Activated CD4-positive, alpha-beta T cell treated with anti-CD3 and anti-CD28 coated beads for 24 hours (primary cell): ENCODE measurements at regions not wholly inside any gene's neighbourhood (a gene's known extent, or its start where the extent isn't known, plus 50 kb on each side); places are given as distances from the start of the nearest gene placed in this dataset.
"Not testable (repeated sequence)": the region's sequence is repeated elsewhere in the genome, so short reads cannot be mapped to it uniquely, and the experiment has no call there.

Experiments used
- DNase-seq, 2 donors: peaks; one replicate each; pipeline ENCODE4 v3.0.0-alpha.2; 2020; ENCODE audit warnings: low read depth in 2 of 2

GRCh38 chr15:100767001-100767825, 112.4 kb upstream of the ALDH1A3 start:
- no peak for DNase-seq

DNA sequence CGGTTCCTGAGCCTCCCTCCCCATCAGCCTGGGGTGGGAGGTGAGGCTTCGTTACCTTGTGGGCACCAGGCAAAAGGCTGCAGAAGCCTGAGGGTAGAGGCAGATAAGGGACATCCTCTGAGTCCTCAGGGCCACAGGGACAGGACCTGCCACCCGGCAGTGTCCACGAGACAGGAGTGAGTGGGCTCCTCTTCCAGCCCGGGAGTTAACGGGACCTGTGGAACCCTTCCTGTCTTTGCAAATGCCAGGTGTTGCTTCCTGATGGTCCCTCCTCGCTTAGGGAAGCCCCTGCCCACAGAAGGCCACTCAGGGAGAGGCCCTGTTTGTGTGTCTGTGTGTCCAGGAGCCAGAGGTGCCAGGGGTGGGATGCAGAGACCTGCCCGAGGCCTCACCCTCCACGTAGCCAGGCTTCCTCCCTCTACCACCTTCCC, 111.1 kb upstream of the ALDH1A3 start:
- DNase-seq = no peak

DNA sequence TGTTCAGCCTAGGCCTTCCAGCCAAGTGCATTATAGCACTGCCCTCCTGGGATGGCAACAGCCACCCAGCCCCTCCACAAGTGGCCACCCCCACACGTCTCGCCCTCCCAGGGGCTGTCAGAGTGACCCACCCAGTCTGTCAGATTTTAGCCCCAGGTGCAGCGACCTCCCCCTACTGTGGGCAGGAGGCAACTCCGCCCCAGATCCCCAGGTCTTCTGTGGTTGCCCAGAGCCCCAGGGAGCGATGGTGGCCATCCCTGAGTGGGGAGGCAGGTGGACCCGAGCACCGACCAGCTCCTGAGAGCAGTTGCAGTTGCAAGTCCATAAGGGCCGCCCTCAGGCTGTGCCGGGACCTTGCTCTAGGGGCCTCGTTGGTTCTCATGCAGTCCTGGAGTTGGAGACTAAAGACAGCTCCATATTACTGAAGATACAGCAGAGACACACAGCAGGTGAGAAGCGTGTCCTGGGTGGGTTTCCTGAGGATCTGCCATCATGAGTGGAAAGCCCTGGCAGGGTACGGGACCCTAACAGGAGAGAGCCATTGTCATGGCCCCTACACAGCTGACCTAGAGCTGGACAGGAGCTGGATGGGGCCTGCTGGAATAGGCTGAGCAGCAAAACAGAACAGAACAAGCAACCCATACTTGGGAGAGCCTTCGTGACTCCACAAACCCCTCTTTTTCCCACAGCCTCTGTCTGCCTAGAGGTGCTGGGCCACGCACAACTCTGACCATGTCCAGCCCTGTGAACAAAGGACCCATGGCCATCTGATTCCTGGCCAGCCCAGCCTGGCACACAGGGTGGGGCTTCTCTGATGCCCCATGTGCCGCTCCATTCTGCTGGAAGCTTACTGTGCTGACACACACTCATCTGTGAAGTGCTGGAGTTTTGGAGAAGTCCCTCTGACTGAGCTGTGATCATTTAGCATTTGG, 110.3 kb upstream of the ALDH1A3 start:
- no peak for DNase-seq

DNA sequence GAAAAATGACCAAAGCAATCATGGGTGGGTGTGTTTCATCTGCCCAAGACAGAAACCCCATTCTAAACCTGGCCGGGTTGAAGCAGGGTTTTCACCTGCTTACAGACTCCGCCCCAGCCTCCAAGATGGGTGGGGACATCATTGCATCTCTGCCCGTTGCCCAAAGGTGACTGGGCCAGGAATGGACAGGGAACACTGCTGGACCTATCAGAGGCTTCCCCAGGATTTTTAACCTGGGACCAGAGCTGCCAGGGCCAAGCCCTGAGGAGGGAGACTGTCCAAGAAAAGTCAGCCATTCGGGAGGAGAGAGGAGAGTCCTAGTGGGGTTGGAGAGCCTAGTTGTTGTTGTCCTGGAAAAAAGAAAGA, 109.7 kb upstream of the ALDH1A3 start:
- no peak for DNase-seq

DNA sequence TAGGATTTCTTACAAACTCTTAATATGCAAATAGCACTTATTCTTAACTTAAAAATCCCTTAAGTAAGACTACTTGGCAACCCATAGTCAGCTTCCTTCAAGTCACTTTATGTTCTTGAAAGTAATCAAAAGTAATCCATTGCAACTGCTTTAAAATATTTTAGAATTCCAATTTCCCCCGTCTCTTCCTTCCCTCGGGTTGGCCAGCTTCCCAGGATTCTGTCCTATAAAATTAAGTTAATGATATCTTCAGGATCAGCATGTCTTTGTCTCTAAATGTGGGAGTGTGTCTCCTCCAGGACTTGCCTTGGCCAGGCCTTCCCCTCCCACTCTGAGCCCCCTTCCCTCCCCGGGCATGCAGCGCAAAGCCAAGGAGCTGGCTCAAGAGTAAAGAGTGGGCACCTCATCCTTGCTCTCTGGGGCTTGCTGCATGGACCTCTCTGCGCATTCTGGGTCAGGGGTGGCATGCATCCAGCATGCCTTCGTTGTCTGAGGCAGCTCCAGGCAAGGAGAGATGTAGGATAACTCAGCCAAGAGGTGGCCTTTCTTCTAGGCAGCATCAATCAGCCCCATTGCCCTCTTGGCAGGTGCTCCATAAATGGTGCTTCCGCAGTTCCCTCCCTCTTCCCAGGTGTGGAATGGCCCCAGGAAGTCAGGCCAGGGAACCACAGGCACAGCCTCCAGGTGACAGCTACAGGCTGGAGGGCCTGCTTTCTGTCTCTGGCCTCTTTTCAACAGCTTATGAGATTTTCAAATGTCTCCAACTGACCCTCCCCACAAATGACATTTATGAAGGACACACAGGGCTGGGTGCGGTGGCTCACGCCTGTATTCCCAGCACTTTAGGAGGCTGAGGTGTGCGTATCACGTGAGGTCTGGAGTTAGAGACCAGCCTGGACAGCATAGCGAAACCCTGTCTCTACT, 108.7 kb upstream of the ALDH1A3 start:
- no peak for DNase-seq

DNA sequence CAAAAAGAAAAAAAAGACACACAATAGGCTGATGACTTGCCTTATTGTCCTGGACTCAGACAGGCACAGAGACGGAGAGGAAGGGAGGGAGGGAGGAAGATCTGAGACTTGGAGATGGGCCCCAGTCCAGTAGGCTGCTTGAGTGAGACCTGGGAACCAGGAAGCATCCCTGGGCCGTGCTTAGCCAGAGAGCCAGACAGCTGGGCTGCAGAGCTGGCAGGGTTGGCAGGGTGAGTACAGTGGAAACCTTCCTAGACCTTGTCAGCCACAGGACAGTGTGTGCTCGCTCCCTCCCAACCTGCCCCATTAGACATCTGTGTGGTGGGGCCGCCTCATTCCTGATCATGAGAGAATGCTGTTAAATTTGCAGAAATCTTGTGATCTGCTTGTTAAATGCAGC, 107.9 kb upstream of the ALDH1A3 start:
- DNase-seq = no peak

- DNase-seq = no peak
Observed at GRCh38 chr15:100772478-100772877, 107.2 kb upstream of the ALDH1A3 start.

GRCh38 chr15:100772892-100773520, 106.6 kb upstream of the ALDH1A3 start:
- DNase-seq = no peak

DNA sequence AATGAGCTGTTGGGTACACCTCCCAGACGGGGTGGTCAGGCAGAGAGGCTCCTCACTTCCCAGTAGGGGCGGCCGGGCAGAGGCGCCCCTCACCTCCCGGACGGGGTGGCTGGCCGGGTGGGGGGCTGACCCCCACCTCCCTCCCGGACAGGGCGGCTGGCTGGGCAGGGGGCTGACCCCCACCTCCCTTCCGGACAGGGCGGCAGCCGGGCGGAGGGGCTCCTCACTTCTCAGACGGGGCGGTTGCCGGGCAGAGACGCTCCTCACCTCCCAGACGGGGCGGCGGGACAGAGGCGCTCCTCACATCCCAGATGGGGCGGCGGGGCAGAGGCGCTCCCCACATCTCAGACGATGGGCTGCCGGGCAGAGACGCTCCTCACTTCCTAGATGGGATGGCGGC, 105.6 kb upstream of the ALDH1A3 start:
- not testable (repeated sequence) for DNase-seq

DNA sequence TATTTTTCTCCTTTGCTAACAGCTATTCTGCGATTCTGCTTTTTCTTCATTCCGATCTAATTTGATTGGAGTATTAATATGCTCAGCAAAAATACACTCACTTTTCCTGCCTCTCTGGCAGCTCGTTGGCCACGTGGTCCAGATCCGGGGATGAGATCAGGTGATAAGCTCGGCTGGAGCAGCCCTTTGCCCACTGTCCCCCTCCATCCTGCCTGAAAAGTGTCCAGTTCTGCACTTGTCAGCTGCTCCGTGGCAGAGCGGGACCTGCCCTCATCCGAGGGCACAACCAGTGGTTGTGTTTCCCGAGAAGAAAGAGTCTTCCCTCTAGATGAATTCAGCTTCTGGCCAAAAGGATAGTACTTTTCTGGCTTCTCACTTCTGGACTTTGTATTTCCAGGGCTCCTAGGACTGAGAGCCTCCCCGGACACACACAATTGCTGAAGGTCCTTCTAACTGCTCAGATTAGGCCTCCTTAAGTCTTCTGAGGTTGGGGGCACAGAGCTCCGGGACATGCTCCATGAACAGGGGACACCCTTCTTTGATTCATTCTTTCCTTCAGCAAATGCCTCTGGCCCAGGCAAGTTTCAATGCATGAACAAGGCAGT, 103.9 kb upstream of the ALDH1A3 start:
- DNase-seq = no peak

DNA sequence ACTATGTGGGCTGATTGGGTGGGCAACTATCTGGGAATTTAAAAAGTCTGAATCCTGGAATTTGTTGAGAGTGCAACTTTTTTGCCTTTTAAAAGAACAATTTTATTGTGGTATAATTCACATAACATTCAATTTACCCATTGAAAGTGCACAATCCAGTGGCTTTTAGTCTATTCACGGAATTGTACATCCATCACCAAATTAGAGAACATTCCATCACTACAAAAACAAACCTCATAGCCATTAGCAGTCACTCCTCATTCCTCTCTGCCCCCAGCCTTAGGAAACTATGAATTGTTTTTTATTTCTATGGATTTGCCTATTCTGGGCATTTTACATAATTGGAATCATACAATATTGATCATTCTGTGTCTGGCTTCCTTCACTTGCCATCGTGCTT, 101.8 kb upstream of the ALDH1A3 start:
- no peak for DNase-seq

- DNase-seq = no peak
Observed at GRCh38 chr15:100778831-100779288, 100.8 kb upstream of the ALDH1A3 start.

DNA sequence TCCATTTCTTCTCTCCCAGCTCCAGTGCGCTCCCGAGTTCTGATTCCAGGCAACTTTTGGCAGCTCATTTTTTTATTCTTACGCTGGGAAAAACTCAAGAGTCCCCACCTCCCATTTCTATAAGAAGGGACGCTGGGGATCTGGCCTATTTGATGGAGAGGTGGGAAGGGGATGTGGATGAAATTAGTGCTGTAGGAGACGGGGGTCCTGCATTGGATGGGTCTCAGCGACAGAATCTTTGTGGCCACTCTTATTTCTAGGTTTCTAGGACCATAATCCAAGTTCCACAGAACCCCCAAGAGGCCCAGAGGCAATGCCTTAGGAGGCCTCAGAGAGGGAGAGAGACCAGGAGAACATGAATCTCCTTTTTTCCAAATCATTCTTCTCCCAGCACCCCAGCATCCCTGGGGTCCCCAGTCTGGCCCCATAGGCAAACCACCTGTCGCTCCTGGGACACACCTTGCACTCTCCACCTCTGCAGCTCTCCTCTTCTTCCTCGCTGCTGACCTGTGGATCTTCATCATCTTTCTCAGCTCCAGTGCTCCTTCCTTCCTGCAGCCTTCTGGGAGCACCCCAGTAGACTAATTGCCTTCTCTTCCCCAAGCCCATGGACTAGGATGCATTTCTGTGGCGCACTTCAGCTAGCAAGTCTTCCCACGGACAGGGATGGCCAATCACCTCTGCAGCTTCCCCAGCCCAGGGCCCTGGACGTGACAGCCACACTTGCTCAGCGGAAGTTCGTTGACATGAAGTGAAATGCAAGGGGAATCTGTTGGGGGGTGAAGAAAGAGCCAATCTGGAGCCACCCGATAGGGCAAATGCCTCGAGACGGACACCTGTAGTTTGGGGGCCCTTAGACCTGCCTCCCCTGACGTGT, 100.1 kb upstream of the ALDH1A3 start:
- no peak for DNase-seq

DNA sequence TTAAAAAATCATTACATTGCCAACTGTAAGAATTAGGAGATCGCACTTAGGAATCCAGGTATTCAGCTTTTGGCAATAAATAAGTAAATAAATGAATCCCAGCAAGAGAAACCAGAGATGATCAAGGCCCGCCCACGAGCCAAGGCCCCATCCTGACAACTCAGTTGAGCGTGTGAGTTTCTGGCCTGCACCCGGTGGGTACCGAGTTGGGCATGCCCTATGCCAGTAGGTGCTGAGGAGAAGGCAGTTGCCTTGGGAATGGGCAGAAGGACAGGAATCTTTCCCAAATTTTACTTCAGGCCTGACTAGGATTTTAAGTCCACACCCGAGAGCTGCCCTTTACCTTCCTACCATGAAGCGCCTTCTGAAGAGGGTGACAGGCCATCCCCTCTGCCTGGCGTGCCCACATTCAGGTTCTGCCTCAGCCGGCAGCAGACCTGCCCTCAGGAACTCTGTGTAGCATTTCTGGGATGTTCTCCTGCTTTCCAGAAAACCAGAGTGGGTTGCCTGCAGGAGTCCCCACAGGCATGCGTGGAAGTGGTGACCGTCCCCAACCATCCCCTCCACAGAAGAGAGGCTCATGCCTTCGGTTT, 99.3 kb upstream of the ALDH1A3 start:
- no peak for DNase-seq

DNA sequence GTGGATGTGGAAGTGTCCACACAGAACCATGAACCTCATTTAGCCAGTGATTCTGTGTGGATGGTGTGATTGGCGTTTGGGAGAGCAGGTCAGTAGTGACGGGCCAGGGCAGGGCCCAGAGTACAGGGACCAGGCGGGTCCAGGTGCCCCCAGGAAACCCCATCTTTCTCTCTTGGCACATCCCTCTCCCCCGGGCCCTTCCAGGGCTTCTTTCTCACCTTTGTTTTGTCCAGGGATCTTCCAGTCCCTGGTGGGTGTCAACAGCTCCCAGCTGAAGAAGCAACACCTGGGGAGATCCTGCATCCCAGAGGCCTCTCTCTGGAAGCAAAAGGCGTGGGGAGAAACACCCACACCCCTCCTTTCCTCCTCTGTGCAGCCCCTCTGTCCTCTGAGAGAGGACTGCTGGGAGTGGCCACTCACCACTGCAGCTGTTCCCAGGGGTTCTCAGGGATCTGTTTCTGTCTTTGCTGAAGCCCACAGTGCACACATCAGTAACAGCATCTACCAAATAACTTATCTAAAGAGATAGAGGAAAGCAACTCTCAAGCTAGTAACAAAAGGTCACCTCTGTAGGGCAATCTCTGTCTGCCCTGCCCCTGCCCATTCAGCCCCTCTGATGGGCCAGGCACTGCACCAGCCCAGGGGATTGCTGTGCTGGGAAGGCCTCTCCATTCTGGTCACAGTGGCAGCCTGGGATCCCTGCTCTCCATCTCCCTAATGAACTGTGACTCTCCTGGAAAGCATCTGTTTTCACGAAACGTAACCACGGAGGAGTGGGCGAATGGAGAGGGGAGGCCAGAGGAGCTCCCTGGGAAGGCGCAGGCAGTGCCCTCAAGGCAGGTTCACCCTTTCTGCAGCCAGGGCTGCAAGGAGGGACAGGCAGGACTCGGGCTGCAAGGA, 98.3 kb upstream of the ALDH1A3 start:
- DNase-seq = no peak

- no peak for DNase-seq
Observed at GRCh38 chr15:100781961-100782530, 97.6 kb upstream of the ALDH1A3 start.

DNA sequence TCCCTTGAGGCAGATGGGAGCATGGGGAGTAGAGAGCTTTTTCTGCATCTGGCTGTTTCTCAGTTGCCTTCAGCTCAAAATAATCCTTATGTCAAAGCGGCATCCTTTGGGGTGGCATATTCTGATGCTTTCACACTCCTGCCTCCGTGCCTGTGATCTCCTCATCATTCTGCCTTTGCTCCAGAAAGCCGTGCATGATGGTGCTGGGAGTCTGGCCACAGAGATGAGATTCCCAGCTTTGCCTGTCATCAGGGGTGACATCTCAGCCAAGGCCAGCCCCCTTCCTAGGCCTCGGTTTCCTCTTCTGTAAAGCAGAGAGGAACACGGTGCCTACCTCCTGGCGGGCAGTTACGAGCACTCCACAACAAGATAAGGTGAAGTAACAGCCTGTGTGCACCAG, 96.3 kb upstream of the ALDH1A3 start:
- no peak for DNase-seq
